ENCODE measurements at regions not wholly inside any gene's neighbourhood (a gene's known extent, or its start where the extent isn't known, plus 50 kb on each side); places are given as distances from the start of the nearest gene placed in this dataset.
"Not testable (repeated sequence)": the region's sequence is repeated elsewhere in the genome, so short reads cannot be mapped to it uniquely, and the experiment has no call there.

GRCh38 chr1:73673971-73674370, 524.0 kb downstream of the LRRIQ3 start:
- Histone ChIP-seq H3K4me3 (ENCODE audit: low read depth, low read length) (no peak overlapping the region), H3K27me3 (ENCODE audit: control insufficient read depth, insufficient read depth, low read length) (no peaks in the 10 kb centered on the region), H3K27ac (ENCODE audit: low read depth, low read length) (no peak overlapping the region), H3K9me3 (ENCODE audit: control insufficient read depth, insufficient read depth, low read length) (no peaks in the 10 kb centered on the region)
- ChIA-PET CTCF (interaction anchor here (1.0 kb wide), 1 partner anchor 795 kb away, joined by 3 read pairs; no protein-coding TSS in a partner anchor), POLR2A (no interaction called here)
- TF ChIP-seq CTCF (IDR thresholded peaks at IDR 0.05; ENCODE audit: low read depth, low read length) = no peak
- DNase-seq (ENCODE audit: low read depth, low spot score) = no peak

GRCh38 chr1:73671530-73671929, 526.4 kb downstream of the LRRIQ3 start:
- TF ChIP-seq CTCF (IDR thresholded peaks at IDR 0.05; ENCODE audit: low read depth, low read length) = no peak
- DNase-seq (ENCODE audit: low read depth, low spot score) = no peak
- ChIA-PET CTCF (no interaction called here), POLR2A (no interaction called here)
- Histone ChIP-seq H3K27me3 (ENCODE audit: control insufficient read depth, insufficient read depth, low read length) (no peaks in the 10 kb centered on the region), H3K27ac (ENCODE audit: low read depth, low read length) (no peak overlapping the region), H3K4me3 (ENCODE audit: low read depth, low read length) (no peak overlapping the region), H3K9me3 (ENCODE audit: control insufficient read depth, insufficient read depth, low read length) (peaks cover 7% of the 10 kb centered on the region; the same call in 1 of the 2 replicates)

- H3K4me3 ChIP-seq (ENCODE audit: low read depth, low read length); CTCF ChIA-PET; DNase-seq (ENCODE audit: low read depth, low spot score); H3K27me3 ChIP-seq (ENCODE audit: control insufficient read depth, insufficient read depth, low read length); POLR2A ChIA-PET; H3K27ac ChIP-seq (ENCODE audit: low read depth, low read length): not testable (repeated sequence)
- peaks cover 10% of the 10 kb centered on the region for H3K9me3 ChIP-seq (ENCODE audit: control insufficient read depth, insufficient read depth, low read length)
Measured at GRCh38 chr1:73667959-73668358, 530.0 kb downstream of the LRRIQ3 start.

- ChIA-PET CTCF (no interaction called here), POLR2A (no interaction called here)
- Histone ChIP-seq H3K27me3 (ENCODE audit: control insufficient read depth, insufficient read depth, low read length) (no peaks in the 10 kb centered on the region), H3K27ac (ENCODE audit: low read depth, low read length) (no peak overlapping the region), H3K4me3 (ENCODE audit: low read depth, low read length) (no peak overlapping the region), H3K9me3 (ENCODE audit: control insufficient read depth, insufficient read depth, low read length) (peaks cover 4% of the 10 kb centered on the region)
- no peak for DNase-seq (ENCODE audit: low read depth, low spot score)
- no peak for TF ChIP-seq CTCF (IDR thresholded peaks at IDR 0.05; ENCODE audit: low read depth, low read length)
Measured at GRCh38 chr1:73662526-73662925, 535.5 kb downstream of the LRRIQ3 start.

GRCh38 chr1:73659136-73659535, 538.8 kb downstream of the LRRIQ3 start:
- Histone ChIP-seq H3K4me3 (ENCODE audit: low read depth, low read length) (no peak overlapping the region), H3K27ac (ENCODE audit: low read depth, low read length) (no peak overlapping the region), H3K9me3 (ENCODE audit: control insufficient read depth, insufficient read depth, low read length) (no peaks in the 10 kb centered on the region), H3K27me3 (ENCODE audit: control insufficient read depth, insufficient read depth, low read length) (no peaks in the 10 kb centered on the region)
- DNase-seq (ENCODE audit: low read depth, low spot score) = no peak
- ChIA-PET CTCF (no interaction called here), POLR2A (no interaction called here)
- TF ChIP-seq CTCF (IDR thresholded peaks at IDR 0.05; ENCODE audit: low read depth, low read length) = no peak

- H3K27ac ChIP-seq (ENCODE audit: low read depth, low read length) = no peak overlapping the region
- ChIA-PET POLR2A (no interaction called here), CTCF (no interaction called here)
- no peak for DNase-seq (ENCODE audit: low read depth, low spot score)
- H3K27me3 ChIP-seq (ENCODE audit: control insufficient read depth, insufficient read depth, low read length) = no peaks in the 10 kb centered on the region
- H3K4me3 ChIP-seq (ENCODE audit: low read depth, low read length) = no peak overlapping the region
- 0 out of 2 replicates have a peak, but pooled peaks cover 3% of the 10 kb centered on the region for H3K9me3 ChIP-seq (ENCODE audit: control insufficient read depth, insufficient read depth, low read length)
- no peak for TF ChIP-seq CTCF (IDR thresholded peaks at IDR 0.05; ENCODE audit: low read depth, low read length)
Measured at GRCh38 chr1:73654714-73655113, 543.3 kb downstream of the LRRIQ3 start.
